Retina (tissue), 1 donor: ENCODE measurements at regions not wholly inside any gene's neighbourhood (a gene's known extent, or its start where the extent isn't known, plus 50 kb on each side); places are given as distances from the start of the nearest gene placed in this dataset.

Source experiments
- DNase-seq: peaks from one replicate; pipeline ENCODE4 v3.0.0-alpha.2; 2016

GRCh38 chr2:18752667-18753422 is 163.5 kb upstream of the NT5C1B start:
- DNase-seq: no peak

DNA sequence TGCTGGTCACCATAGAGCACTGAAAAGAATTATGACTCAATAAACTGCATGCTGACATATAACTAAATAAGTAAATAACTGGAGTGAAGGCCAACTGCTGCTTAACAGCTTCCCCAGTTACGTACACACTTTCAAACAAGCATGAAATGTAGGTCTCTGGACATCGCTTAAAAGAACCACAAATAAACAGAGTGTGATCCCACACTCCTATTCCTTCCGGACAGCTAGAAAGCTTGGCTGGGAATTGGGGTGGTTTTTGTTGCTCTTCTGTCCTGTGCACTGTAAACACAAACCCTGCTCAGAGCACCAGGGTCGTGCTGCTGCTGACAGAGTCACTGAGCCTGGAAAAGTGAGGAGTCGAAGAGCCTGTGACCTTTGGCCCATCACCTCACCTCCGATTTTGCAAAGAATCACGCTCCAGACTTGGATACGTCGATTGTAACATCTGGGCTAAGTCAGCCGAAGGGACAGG is 162.7 kb upstream of the NT5C1B start:
- DNase-seq: no peak

- DNase-seq: no peak
These were observed 161.5 kb upstream of the NT5C1B start for GRCh38 chr2:18750672-18751554.

DNA sequence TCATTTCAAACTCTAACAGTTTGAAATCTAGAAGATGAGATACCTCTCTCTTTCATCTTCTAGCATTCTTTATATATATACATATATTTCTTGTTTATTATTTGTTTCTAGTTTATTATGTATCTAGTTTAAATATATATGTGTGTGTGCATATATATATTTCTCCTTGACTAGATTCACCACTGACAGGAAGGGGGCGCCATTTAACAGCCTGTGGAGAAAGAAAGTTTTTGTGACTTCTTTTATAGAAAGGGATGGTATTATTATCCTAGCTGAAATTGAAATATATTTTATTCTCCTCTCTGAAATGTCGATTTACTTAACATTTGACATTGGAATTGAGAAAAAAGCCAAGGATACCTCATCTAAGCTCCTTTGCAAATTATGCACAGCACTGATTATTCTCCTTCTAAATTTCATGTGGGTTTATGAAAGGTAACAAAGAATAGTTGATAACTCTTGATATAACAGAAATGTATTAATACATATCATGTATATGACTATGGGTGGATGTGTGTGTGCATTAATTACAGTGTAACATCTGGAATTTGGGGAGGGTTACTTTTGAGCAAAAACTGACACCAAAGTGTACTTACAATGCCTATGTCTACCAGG is 160.7 kb upstream of the NT5C1B start:
- no peak for DNase-seq

GRCh38 chr2:18745431-18746272 is 156.3 kb upstream of the NT5C1B start:
- no peak for DNase-seq

- DNase-seq: no peak
These were observed 152.7 kb upstream of the NT5C1B start for GRCh38 chr2:18741895-18742732.

GRCh38 chr2:18741191-18741590 is 151.8 kb upstream of the NT5C1B start:
- no peak for DNase-seq

- DNase-seq: no peak
These were observed 151.1 kb upstream of the NT5C1B start for GRCh38 chr2:18740474-18740881.

DNA sequence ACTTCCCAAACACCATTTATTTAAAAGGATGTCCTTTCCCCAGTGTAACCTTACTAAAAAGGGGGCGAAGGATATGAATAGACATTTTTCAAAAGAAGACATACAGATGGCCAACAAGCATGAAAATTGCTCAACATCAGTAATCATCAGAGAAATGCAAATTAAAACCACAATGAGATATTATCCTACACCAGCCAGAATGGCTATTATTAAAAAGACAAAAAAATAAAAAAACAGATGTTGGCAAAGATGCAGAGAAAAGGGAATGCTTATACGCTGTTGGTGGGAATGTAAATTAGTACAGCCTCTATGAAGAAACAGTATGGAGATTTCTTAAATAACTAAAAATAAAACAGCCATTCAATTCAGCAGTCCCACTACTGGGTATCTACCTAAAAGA is 142.3 kb upstream of the NT5C1B start:
- no peak for DNase-seq

GRCh38 chr2:18724371-18725145 is 135.2 kb upstream of the NT5C1B start:
- no peak for DNase-seq

DNA sequence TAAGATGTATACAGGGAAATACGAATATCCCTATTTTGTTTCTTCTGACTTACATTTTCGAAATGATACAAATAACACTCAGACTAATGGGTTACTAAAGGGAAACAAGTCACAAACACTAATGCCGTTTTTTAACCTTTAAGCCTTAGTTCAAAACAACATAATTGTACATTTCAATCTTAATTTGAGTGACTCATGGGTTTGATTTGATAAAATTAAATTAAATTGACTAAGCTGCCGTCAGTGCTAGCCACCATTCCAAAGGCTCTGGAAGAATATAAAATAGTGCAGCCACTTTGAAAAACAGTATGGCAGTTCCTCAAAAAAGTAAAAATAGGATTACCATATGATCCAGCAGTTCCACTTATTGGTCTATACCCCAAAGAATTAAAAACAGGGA is 133.8 kb upstream of the NT5C1B start:
- no peak for DNase-seq

- DNase-seq: no peak
These were observed 132.7 kb upstream of the NT5C1B start for GRCh38 chr2:18722101-18722500.

DNA sequence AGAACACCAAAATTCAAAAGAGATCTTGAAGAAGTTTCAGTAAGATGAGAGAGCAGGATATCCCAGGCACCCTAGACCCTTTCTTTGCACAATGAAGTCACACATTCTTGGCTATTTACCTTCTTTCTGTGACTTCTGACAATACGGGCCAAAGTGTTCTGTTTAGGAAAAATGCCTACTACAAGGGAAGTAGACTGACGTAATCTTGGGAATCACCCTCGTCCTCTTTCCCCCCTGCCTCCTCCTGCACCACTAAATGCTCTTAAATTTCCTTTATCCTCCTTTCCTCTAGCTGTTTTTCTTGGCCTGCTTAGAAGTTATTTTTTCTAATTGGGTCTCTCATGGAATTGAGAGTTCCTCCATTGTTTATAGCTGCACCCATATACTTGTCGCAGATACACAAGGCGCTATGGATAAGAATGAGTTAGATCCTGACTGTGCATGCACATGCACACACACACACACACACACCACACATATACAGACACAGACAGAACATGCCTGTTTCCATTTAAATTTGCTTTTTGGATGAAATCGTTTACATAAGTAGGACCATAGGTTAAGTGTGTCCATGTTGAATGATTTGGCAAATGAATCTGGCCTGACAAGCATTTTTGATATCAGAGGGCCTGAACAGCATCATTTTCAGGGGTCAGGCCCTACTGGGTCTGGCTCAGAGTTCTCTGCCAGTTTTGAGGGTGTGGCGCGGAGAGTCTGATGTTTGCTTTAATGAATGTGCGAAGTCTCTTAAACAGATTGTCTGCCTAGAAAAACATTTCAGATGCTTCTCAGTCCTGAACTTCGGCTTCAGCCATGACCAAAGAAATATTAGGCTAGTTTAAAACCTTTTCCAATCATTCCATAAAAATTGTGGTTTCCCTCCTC is 131.9 kb upstream of the NT5C1B start:
- no peak for DNase-seq

- no peak for DNase-seq
These were observed 130.8 kb upstream of the NT5C1B start for GRCh38 chr2:18719978-18720775.

- no peak for DNase-seq
These were observed 118.9 kb upstream of the NT5C1B start for GRCh38 chr2:18708203-18708715.

GRCh38 chr2:18706001-18706400 is 116.6 kb upstream of the NT5C1B start:
- no peak for DNase-seq

- no peak for DNase-seq
These were observed 114.9 kb upstream of the NT5C1B start for GRCh38 chr2:18704276-18704675.

- DNase-seq: no peak
These were observed 114.2 kb upstream of the NT5C1B start for GRCh38 chr2:18703555-18703954.

- DNase-seq: no peak
These were observed 112.6 kb upstream of the NT5C1B start for GRCh38 chr2:18701981-18702380.
